HPDE6-E6E7 (cell line): ENCODE measurements at regions not wholly inside any gene's neighbourhood (a gene's known extent, or its start where the extent isn't known, plus 50 kb on each side); places are given as distances from the start of the nearest gene placed in this dataset.

ENCODE experiments used
- DNase-seq: peaks from one replicate; pipeline ENCODE4 v3.0.0; 2011; ENCODE audit warnings: missing footprints; ENCODE audit errors: extremely low spot score

DNA sequence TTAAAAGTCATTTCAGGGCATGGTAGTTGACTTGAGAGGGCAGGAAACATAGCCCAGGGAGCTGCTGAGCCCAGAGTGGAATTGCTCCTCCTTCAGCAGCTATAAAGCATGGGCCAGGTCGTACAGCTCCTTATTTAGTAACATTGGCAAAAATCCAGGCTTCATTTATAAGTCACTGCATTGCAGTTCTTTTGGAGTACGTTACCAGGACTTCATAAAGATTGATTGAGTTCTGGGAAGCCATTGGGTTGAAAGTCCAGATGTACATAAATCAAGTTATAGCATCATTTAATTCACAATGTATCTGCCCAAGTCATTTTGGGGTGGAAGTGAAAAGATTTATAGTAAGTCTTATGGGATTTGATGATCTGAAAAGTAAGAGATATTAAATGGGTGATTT, 53.0 kb upstream of the ANKEF1 start:
- DNase-seq: no peak

DNA sequence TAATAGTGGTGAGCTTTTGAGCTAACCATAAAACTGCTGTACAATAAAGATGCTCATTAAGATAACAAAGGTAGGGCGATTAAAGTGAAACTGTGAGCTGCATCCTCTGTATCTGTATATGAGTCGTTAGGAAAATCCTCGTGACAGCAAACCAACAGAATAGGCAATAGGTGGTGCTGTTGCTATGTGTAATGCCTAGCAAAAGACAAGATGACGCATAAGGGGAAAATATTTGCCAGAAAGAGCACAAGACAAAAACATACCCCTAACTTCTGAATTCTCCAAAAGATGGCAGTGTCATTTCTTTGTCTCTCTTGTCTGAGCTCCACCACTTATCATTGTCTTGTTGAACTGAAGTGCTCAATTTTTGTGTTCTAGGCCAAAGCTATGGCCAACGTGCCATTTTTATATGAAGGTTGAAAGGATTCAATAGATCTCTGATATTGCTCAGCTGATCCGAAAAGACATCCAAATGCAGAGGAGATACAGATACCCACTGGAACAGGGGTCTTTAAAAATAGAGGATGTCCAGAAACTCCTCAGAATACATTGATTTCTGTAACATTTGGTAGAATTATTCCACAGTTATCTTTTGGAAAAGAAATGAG, 56.3 kb upstream of the ANKEF1 start:
- DNase-seq: peak; percentile 60

- DNase-seq: no peak
These were observed 57.2 kb upstream of the ANKEF1 start for GRCh38 chr20:9977629-9978028.

- no peak for DNase-seq
These were observed 60.5 kb upstream of the ANKEF1 start for GRCh38 chr20:9974324-9974723.

GRCh38 chr20:9971746-9972145, 63.0 kb upstream of the ANKEF1 start:
- no peak for DNase-seq

- no peak for DNase-seq
These were observed 65.2 kb upstream of the ANKEF1 start for GRCh38 chr20:9969626-9970025.

GRCh38 chr20:9968015-9968414, 66.8 kb upstream of the ANKEF1 start:
- no peak for DNase-seq

GRCh38 chr20:9966966-9967365, 67.8 kb upstream of the ANKEF1 start:
- DNase-seq: no peak

- no peak for DNase-seq
These were observed 71.8 kb upstream of the ANKEF1 start for GRCh38 chr20:9963029-9963428.

- no peak for DNase-seq
These were observed 76.1 kb upstream of the ANKEF1 start for GRCh38 chr20:9958693-9959092.

DNA sequence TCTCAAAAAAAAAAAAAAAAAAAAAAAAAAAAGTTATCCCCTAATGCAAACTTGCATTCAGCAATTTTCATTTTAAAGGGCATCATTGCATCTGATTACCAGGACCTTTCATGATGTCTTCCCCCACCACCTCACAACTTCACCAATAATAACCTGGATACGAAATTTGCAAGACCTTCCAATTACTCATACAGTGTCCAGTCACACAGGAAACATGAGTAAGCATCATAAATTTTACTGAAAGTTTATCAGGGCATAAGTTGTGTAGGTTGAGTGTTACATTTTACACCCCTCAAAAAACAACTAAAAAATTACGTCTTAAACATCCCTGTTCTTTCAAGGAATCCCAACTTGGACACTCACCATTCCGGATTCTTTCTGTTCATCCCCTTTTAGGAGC, 79.1 kb upstream of the ANKEF1 start:
- DNase-seq: peak; percentile 47

DNA sequence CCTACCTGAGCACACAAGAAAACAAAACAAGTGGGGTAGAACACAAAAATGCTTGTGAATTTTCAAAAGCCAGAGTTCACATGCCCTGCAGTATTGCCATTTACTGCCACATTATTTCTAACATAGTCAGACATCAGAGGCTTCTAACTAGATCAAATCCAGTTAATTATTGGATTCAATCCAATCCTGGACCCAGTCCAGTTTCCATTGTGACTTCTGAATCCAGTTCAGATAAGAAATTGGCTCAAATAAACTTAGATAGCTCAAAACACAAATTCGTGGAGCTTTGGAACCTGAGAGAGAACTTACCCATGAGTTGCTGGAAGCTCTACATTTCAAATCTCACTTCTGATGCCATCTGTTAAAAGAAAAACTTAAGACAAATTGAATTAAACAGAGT, 85.2 kb upstream of the ANKEF1 start:
- no peak for DNase-seq

GRCh38 chr20:9945408-9945807, 89.4 kb upstream of the ANKEF1 start:
- no peak for DNase-seq

- no peak for DNase-seq
These were observed 92.1 kb upstream of the ANKEF1 start for GRCh38 chr20:9942736-9943135.

- no peak for DNase-seq
These were observed 94.5 kb upstream of the ANKEF1 start for GRCh38 chr20:9940329-9940728.

DNA sequence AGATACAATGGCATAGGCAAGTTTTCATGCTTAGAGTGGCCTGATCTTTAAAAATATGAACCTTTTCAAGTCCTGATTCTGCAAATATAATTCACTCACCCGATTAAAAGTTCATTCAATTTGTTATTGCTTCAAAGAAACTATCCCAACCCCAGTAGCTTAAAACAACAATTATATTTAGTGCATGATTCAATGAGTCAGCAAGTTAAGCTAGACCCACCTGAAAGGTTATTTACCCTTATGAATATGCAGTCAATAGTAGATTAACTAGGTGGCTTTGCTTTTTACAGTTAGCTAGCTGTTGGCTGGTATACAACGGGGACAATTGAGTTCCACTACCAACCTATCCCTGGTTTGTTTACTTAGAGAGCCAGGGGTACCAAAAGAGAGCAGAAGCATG, 95.6 kb upstream of the ANKEF1 start:
- no peak for DNase-seq

- no peak for DNase-seq
These were observed 96.4 kb upstream of the PAK5 start for GRCh38 chr20:9935285-9935684.

DNA sequence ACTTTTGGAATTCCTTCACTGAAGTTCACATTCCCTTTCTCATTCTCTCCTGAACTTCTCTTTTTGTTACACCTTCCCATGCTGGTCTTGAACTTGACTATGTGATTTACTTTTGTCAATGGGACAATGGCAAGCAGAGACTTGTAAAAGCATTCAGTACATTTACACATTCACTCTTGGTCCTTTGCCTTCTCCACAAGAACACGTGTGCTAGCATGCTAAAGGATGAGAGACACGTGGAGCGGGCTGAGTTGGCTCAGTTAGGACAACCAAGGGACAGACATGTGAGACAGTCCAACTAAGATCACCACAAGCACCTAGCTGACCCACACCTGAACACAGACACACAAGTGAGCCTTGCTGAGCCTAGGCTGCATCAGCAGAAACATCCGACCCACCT, 91.3 kb upstream of the PAK5 start:
- no peak for DNase-seq

DNA sequence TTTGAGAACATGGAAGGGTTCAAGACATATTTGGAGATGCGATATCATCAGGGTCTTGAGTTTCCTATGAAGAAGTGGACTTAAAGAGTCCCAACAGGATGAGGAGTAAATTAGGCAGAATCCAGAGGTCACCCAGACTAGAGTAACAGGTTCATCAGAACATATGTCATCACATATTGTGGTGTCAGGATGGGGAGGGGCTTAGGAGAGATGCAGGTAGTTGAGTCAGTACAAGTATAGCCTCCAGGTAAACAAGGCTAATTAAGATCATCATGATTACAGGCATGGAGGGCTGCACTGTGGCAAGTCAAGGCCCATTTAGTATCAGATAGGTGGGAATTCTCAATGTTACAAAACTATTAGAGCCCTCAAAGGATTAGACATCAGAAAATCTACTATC, 90.1 kb upstream of the PAK5 start:
- no peak for DNase-seq

- DNase-seq: no peak
These were observed 89.4 kb upstream of the PAK5 start for GRCh38 chr20:9928281-9928737.

DNA sequence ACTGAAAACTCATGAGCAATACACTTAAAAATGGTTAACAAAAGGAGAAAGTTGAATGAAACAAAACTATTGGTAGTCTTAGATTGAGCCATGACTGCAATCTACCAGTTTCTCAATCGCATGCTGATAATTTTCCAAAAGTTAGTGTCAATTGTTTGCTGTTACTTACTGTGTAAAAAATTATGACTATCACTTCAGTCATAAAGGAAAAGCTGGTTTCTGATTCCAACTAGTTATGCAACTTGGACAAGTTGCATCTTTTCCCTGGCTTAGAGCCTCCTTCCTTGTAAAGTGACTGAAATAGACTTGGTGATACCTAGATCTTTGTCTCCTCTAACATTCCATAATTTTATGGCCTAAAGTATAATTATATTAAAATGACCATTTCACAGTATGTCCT, 88.3 kb upstream of the PAK5 start:
- peak; percentile 47 for DNase-seq

- DNase-seq: no peak
These were observed 87.6 kb upstream of the PAK5 start for GRCh38 chr20:9926476-9926875.

GRCh38 chr20:9926007-9926406, 87.1 kb upstream of the PAK5 start:
- no peak for DNase-seq

DNA sequence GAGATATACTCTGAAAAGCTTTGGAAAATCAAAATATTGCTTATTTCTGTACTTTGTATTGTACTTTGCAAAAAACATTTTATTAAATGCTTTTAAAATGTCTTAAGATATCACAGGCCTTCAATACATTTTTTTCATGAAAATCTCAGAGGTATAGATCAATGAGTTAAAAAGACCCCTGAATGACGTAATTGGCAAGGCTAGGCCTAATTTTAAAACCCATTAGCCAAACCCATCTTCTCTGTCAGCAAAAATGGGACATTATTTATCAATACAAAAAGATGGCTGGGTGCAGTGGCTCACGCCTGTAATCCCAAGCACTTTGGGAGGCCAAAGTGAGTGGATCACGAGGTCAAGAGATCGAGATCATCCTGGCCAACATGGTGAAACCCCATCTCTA, 84.8 kb upstream of the PAK5 start:
- no peak for DNase-seq
